ENCODE measurements at regions not wholly inside any gene's neighbourhood (a gene's known extent, or its start where the extent isn't known, plus 50 kb on each side); places are given as distances from the start of the nearest gene placed in this dataset.

DNA sequence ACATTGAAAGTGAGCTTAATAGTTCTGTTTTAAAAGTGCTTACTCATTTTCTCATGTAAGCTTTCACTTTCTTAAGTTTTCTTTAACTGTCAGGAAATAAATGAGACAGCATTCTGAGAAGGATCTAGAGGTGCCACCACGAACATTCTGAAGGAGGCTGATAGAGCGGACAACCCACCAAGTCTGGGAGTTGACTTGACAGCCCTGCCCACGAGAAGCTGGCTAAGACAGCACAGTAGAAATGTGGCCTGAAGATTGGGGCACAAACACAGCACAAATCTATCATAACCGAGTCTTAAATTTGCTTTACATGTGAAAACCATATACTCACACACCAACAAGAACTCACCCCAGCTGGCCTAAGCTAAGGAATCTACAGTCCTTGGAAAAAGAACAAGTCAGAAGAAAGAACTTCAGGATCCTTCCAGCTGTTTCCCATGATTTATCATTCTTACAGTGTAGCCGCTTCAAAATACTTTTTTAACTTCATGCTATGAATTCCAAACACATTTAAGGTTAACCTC is 144.2 kb upstream of the TNFAIP3 start (continued):
- TF ChIP-seq, protein P1, sequence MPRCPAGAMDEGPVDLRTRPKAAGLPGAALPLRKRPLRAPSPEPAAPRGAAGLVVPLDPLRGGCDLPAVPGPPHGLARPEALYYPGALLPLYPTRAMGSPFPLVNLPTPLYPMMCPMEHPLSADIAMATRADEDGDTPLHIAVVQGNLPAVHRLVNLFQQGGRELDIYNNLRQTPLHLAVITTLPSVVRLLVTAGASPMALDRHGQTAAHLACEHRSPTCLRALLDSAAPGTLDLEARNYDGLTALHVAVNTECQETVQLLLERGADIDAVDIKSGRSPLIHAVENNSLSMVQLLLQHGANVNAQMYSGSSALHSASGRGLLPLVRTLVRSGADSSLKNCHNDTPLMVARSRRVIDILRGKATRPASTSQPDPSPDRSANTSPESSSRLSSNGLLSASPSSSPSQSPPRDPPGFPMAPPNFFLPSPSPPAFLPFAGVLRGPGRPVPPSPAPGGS (IDR thresholded peaks at IDR 0.05), result no peak
- no peak for TF ChIP-seq EHF (CRISPR knock-in tag; IDR thresholded peaks at IDR 0.05)
- no peak for TF ChIP-seq NFE2L2 (conservative IDR thresholded peaks at IDR 0.05; ENCODE audit: low read length)
- TF ChIP-seq FOSB (CRISPR knock-in tag; IDR thresholded peaks at IDR 0.05), result no peak
- no peak for TF ChIP-seq USF2 (IDR thresholded peaks at IDR 0.05)
- no peak for TF ChIP-seq CBX8 (IDR thresholded peaks at IDR 0.05)

DNA sequence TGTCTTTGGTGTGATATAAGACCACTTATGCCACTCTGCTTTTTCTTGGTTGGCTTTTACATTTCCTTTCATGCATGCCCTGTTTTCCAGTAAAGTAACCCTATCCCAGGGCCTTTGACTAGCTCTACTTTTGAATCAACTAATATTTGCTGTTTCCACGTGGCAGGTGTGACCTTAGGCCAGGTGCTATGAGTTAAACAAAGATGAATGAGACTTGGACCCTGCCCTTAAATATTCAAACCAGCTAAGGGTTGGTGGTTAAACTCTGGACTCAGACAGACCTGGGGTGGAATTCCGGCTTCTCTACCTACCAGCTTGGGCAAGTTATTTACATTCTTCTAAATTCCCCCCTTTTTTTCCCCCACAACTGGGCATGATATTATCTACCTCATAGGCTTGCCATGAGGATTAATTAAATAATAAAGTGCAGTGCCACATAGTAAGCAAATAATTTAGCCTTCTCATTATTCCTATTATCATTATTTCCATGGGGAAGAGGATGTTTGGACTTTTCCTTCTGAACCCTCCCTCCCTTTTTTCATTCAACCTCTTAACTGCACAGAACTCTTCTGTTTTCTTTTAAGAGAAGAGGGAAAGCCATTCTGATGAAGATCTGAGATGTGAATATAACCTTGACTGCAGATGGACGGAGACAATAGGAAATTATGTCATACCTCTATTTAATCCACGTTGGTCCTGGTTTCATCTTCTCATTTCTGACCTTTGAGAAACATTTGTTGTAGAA is 143.6 kb upstream of the TNFAIP3 start:
- ATAC-seq, result no peak
- DNase-seq (ENCODE audit: low read depth in 1 of 2, low spot score in 1 of 2), result no peak
- CTCF ChIA-PET, result interaction anchor here (1.0 to 3.1 kb wide), 3 partner anchors 15 to 143 kb away, joined by 3 to 13 read pairs (median 6); partner anchors contain the start of gene TNFAIP3
- Histone ChIP-seq H3K27ac (no peak overlapping the region; a peak in 1 of 6 replicates), H3K4me3 (no peak overlapping the region), H3K9me3 (no peaks in the 10 kb centered on the region), H3K4me1 (peaks cover 5% of the 10 kb centered on the region), H3K4me2 (no peak overlapping the region)
- no peak for FAIRE-seq
- POLR2A ChIA-PET, result no interaction called here
- WGBS (ENCODE audit: missing lambda C conversion rate), result 49% methylated on average over 4 of the region's 4 CpGs
- TF ChIP-seq FOSL2 (IDR thresholded peaks at IDR 0.05), result no peak
- TF ChIP-seq FOSL2 (CRISPR knock-in tag; IDR thresholded peaks at IDR 0.05), result no peak
- TF ChIP-seq SREBF2 (IDR thresholded peaks at IDR 0.05), result no peak
- no peak for TF ChIP-seq EHMT2 (IDR thresholded peaks at IDR 0.05; ENCODE audit: low read depth)
- no peak for TF ChIP-seq CBX2 (IDR thresholded peaks at IDR 0.05; ENCODE audit: borderline replicate concordance, low read depth)
- TF ChIP-seq RARB (CRISPR knock-in tag; IDR thresholded peaks at IDR 0.05), result no peak
- no peak for TF ChIP-seq HOXA7 (CRISPR knock-in tag; IDR thresholded peaks at IDR 0.05)
- no peak for TF ChIP-seq ESRRA (IDR thresholded peaks at IDR 0.05; ENCODE audit: borderline replicate concordance, low read length)
- TF ChIP-seq, protein P2, sequence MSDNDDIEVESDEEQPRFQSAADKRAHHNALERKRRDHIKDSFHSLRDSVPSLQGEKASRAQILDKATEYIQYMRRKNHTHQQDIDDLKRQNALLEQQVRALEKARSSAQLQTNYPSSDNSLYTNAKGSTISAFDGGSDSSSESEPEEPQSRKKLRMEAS (IDR thresholded peaks at IDR 0.05), result no peak
- no peak for TF ChIP-seq EHF (CRISPR knock-in tag; IDR thresholded peaks at IDR 0.05)
- TF ChIP-seq MAFK (IDR thresholded peaks at IDR 0.05; ENCODE audit: partially characterized antibody), result no peak
- TF ChIP-seq POLR2A (IDR thresholded peaks at IDR 0.05; ENCODE audit: low read length), result no peak
- TF ChIP-seq NPAS2 (CRISPR knock-in tag; IDR thresholded peaks at IDR 0.05; ENCODE audit: borderline replicate concordance), result no peak
- no peak for TF ChIP-seq ZNF302 (CRISPR knock-in tag; IDR thresholded peaks at IDR 0.05)
- TF ChIP-seq POLR2AphosphoS2 (conservative IDR thresholded peaks at IDR 0.05; ENCODE audit: low read length), result no peak
- no peak for TF ChIP-seq JUN (IDR thresholded peaks at IDR 0.05)

- no peak for TF ChIP-seq FOSL2 (IDR thresholded peaks at IDR 0.05)
- no peak for TF ChIP-seq FOSL2 (CRISPR knock-in tag; IDR thresholded peaks at IDR 0.05)
- TF ChIP-seq, protein P3, sequence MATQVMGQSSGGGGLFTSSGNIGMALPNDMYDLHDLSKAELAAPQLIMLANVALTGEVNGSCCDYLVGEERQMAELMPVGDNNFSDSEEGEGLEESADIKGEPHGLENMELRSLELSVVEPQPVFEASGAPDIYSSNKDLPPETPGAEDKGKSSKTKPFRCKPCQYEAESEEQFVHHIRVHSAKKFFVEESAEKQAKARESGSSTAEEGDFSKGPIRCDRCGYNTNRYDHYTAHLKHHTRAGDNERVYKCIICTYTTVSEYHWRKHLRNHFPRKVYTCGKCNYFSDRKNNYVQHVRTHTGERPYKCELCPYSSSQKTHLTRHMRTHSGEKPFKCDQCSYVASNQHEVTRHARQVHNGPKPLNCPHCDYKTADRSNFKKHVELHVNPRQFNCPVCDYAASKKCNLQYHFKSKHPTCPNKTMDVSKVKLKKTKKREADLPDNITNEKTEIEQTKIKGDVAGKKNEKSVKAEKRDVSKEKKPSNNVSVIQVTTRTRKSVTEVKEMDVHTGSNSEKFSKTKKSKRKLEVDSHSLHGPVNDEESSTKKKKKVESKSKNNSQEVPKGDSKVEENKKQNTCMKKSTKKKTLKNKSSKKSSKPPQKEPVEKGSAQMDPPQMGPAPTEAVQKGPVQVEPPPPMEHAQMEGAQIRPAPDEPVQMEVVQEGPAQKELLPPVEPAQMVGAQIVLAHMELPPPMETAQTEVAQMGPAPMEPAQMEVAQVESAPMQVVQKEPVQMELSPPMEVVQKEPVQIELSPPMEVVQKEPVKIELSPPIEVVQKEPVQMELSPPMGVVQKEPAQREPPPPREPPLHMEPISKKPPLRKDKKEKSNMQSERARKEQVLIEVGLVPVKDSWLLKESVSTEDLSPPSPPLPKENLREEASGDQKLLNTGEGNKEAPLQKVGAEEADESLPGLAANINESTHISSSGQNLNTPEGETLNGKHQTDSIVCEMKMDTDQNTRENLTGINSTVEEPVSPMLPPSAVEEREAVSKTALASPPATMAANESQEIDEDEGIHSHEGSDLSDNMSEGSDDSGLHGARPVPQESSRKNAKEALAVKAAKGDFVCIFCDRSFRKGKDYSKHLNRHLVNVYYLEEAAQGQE (IDR thresholded peaks at IDR 0.05), result no peak
- TF ChIP-seq, protein P2 (IDR thresholded peaks at IDR 0.05), result no peak
- TF ChIP-seq, protein P4, sequence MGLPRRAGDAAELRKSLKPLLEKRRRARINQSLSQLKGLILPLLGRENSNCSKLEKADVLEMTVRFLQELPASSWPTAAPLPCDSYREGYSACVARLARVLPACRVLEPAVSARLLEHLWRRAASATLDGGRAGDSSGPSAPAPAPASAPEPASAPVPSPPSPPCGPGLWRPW (IDR thresholded peaks at IDR 0.05), result no peak
- TF ChIP-seq CBX8 (IDR thresholded peaks at IDR 0.05), result no peak
- no peak for TF ChIP-seq BHLHE40 (IDR thresholded peaks at IDR 0.05; ENCODE audit: low read depth, low read length)
- no peak for TF ChIP-seq HOXA7 (CRISPR knock-in tag; IDR thresholded peaks at IDR 0.05)
- Histone ChIP-seq H3K4me3 (no peak overlapping the region), H3K9me3 (no peaks in the 10 kb centered on the region), H3K27ac (no peak overlapping the region; a peak in 1 of 6 replicates), H3K4me2 (no peak overlapping the region), H3K4me1 (peaks cover 11% of the 10 kb centered on the region)
- ChIA-PET CTCF (interaction anchor here (1.2 to 3.1 kb wide), 3 partner anchors 8 to 143 kb away, joined by 3 to 13 read pairs (median 6); partner anchors contain the start of gene TNFAIP3), POLR2A (no interaction called here)
- WGBS (ENCODE audit: missing lambda C conversion rate), result 46% methylated on average over 3 of the region's 3 CpGs
- DNase-seq (ENCODE audit: low read depth in 1 of 2, low spot score in 1 of 2) (peak in 1 of 2 experiments; percentile 21), ATAC-seq (peak; percentile 22 to 24; a peak in 1 of 6 replicates), FAIRE-seq (no peak)
Measured at GRCh38 chr6:137724018-137724403, 143.0 kb upstream of the TNFAIP3 start.

Data from A549 (cell line).